SK-N-SH (cell line): ENCODE measurements at regions not wholly inside any gene's neighbourhood (a gene's known extent, or its start where the extent isn't known, plus 50 kb on each side); places are given as distances from the start of the nearest gene placed in this dataset.

Experiments
- CTCF ChIA-PET: fragments of 300-600, 350-600 bp; formaldehyde crosslinking; extraction: SDS; loops from one replicate; lab custom pipeline; 2021; lab: Yijun Ruan, JAX
- POLR2A ChIA-PET: fragments of 350-600 bp; sonication (Branson Sonifier 250); formaldehyde crosslinking; extraction: SDS; loops from one replicate; lab custom pipeline; 2020; ENCODE audit warnings: antibody characterized with exemption, inconsistent platforms; lab: Yijun Ruan, JAX
- DNase-seq: peaks from one replicate; pipeline ENCODE4 v3.0.0; 2012
- H2AFZ ChIP-seq: fragments of 200-600 bp; sonication (generic); 2 replicates; pipeline ENCODE4 v1.8.1; 2016; ENCODE audit warnings: antibody characterized with exemption, mild to moderate bottlenecking, low read depth
- H3F3A ChIP-seq: fragments of 200-600 bp; sonication (generic); replicated peaks from 2 replicates; pipeline ENCODE3; 2016; ENCODE audit warnings: antibody characterized with exemption, mild to moderate bottlenecking; ENCODE audit not compliant: insufficient read depth
- H3K27ac ChIP-seq, 2 experiments: fragments of 200-500 bp in 1 of 2; fragments of 200-600 bp in 1 of 2; sonication (Bioruptor generic) in 1 of 2; sonication (generic), shearing (Covaris generic) in 1 of 2; 2 replicates each; pipeline versions ENCODE4 v1.5.1 to v1.6.1; 2014 to 2016; ENCODE audit warnings: low read depth in 2 of 2, inconsistent platforms in 1 of 2, low read length in 1 of 2, mild to moderate bottlenecking in 1 of 2, mixed read lengths in 1 of 2
- H3K27me3 ChIP-seq: fragments of 200-600 bp; sonication (generic), shearing (Covaris generic); 2 replicates; pipeline ENCODE4 v1.6.1; 2016; ENCODE audit warnings: mixed run types; ENCODE audit not compliant: insufficient read depth
- H3K36me3 ChIP-seq, 2 experiments: fragments of 200-500 bp in 1 of 2; fragments of 200-600 bp in 1 of 2; sonication (Bioruptor generic) in 1 of 2; sonication (generic) in 1 of 2; replicated peaks in 1 of 2; 2 replicates each; pipeline versions ENCODE3 to v1.5.1; 2014 to 2016; ENCODE audit warnings: low read length in 1 of 2, mild to moderate bottlenecking in 1 of 2; ENCODE audit not compliant: insufficient read depth in 2 of 2, control insufficient read depth in 1 of 2
- H3K4me1 ChIP-seq, 2 experiments: fragments of 200-500 bp in 1 of 2; fragments of 200-600 bp in 1 of 2; sonication (Bioruptor generic) in 1 of 2; sonication (generic), shearing (Covaris generic) in 1 of 2; 2 replicates each; pipeline versions ENCODE4 v1.5.1 to v1.6.1; 2014 to 2016; ENCODE audit warnings: low read depth in 1 of 2, low read length in 1 of 2, mixed run types in 1 of 2; ENCODE audit not compliant: insufficient read depth in 2 of 2, control insufficient read depth in 1 of 2
- H3K4me2 ChIP-seq: fragments of 200-600 bp; sonication (generic), shearing (Covaris generic); 2 replicates; pipeline ENCODE4 v1.6.1; 2017; ENCODE audit warnings: mixed run types
- H3K4me3 ChIP-seq, 2 experiments: fragments of 200-500 bp in 1 of 2; fragments of 200-600 bp in 1 of 2; sonication (Bioruptor generic) in 1 of 2; sonication (generic), shearing (Covaris generic) in 1 of 2; 2 replicates each; pipeline versions ENCODE4 v1.5.1 to v1.8.1; 2014 to 2016; ENCODE audit warnings: low read depth in 2 of 2, inconsistent platforms in 1 of 2, low read length in 1 of 2, mild to moderate bottlenecking in 1 of 2, mixed read lengths in 1 of 2, moderate library complexity in 1 of 2
- H3K79me2 ChIP-seq: fragments of 200-600 bp; sonication (generic); 2 replicates; pipeline ENCODE4 v1.8.1; 2017; ENCODE audit warnings: mild to moderate bottlenecking; ENCODE audit not compliant: insufficient read depth
- H3K9ac ChIP-seq: fragments of 200-600 bp; sonication (generic); 2 replicates; pipeline ENCODE4 v1.6.1; 2017; ENCODE audit warnings: mixed run types
- H3K9me2 ChIP-seq: fragments of 200-600 bp; sonication (generic); 2 replicates; pipeline ENCODE4 v1.6.1; 2017; ENCODE audit warnings: mixed run types
- H3K9me3 ChIP-seq: fragments of 200-600 bp; sonication (generic); 2 replicates; pipeline ENCODE4 v1.6.1; 2017; ENCODE audit warnings: mixed run types, mild to moderate bottlenecking, moderate library complexity
- H4K20me1 ChIP-seq: fragments of 200-600 bp; sonication (generic); 2 replicates; pipeline ENCODE4 v1.6.1; 2017; ENCODE audit warnings: mild to moderate bottlenecking, mixed run types; ENCODE audit not compliant: insufficient read depth
- CHD2 ChIP-seq: fragments of 150-350 bp; IDR thresholded peaks from 2 replicates; pipeline ENCODE4 v1.6.1; 2018; ENCODE audit warnings: low read length; ENCODE audit not compliant: partially characterized antibody
- EP300 ChIP-seq, 2 experiments: IDR thresholded peaks; 2 replicates each; pipeline versions ENCODE4 v1.4.0 to v1.6.1; 2012; ENCODE audit warnings: borderline replicate concordance in 1 of 2, low read depth in 1 of 2, low read length in 1 of 2
- EZH2phosphoT487 ChIP-seq: fragments of 200-600 bp; sonication (generic); IDR thresholded peaks from 2 replicates; pipeline ENCODE4 v1.6.1; 2017; ENCODE audit warnings: low read depth, mixed run types, mild to moderate bottlenecking, antibody characterized with exemption, moderate library complexity, borderline replicate concordance
- FOXJ3 ChIP-seq: sonication (generic); formaldehyde crosslinking; IDR thresholded peaks from 2 replicates; pipeline ENCODE4 v1.5.1; 2020; ENCODE audit warnings: mild to moderate bottlenecking, missing genetic modification reagents
- FOXM1 ChIP-seq: IDR thresholded peaks from 2 replicates; pipeline ENCODE4 v1.4.0; 2012; ENCODE audit warnings: low read depth, mild to moderate bottlenecking
- GATA2 ChIP-seq: sonication (generic); formaldehyde crosslinking; IDR thresholded peaks from 2 replicates; pipeline ENCODE4 v1.5.0; 2020; ENCODE audit warnings: mild to moderate bottlenecking, missing genetic modification reagents
- JUND ChIP-seq: IDR thresholded peaks from 2 replicates; pipeline ENCODE4 v1.4.0; 2012
- NFIC ChIP-seq: IDR thresholded peaks from 2 replicates; pipeline ENCODE4 v1.4.0; 2012; ENCODE audit warnings: borderline replicate concordance
- POLR2AphosphoS5 ChIP-seq: IDR thresholded peaks from 2 replicates; pipeline ENCODE4 v1.6.1; 2012; ENCODE audit warnings: low read depth, low read length
- RXRA ChIP-seq: IDR thresholded peaks from 2 replicates; pipeline ENCODE4 v1.4.0; 2012; ENCODE audit warnings: low read depth, mild to moderate bottlenecking, borderline replicate concordance
- SIN3A ChIP-seq: IDR thresholded peaks from 2 replicates; pipeline ENCODE4 v1.6.1; 2012; ENCODE audit warnings: low read depth, mild to moderate bottlenecking, low read length, moderate library complexity, borderline replicate concordance
- TCF12 ChIP-seq: IDR thresholded peaks from 2 replicates; pipeline ENCODE4 v1.4.0; 2012
- TEAD4 ChIP-seq: IDR thresholded peaks from 2 replicates; pipeline ENCODE4 v1.4.0; 2012; ENCODE audit warnings: mild to moderate bottlenecking, borderline replicate concordance; ENCODE audit not compliant: insufficient read depth
- YY1 ChIP-seq: IDR thresholded peaks from 2 replicates; pipeline ENCODE4 v1.4.0; 2012; ENCODE audit warnings: low read depth, mild to moderate bottlenecking
- WGBS: methylation state at CpG from one replicate; pipeline ENCODE4 v1.1.6; 2017; ENCODE audit warnings: low lambda C conversion rate; 5-methylcytosine and 5-hydroxymethylcytosine counted together
- TF ChIP-seq, protein P1 (sequence below): fragments of 150-350 bp; IDR thresholded peaks from 2 replicates; pipeline ENCODE4 v1.6.1; 2016; ENCODE audit warnings: mild to moderate bottlenecking, low read depth, low read length
- TF ChIP-seq, protein P2 (sequence below): fragments of 200-600 bp; sonication (generic); IDR thresholded peaks from 2 replicates; pipeline ENCODE4 v1.6.1; 2017; ENCODE audit warnings: antibody characterized with exemption, mild to moderate bottlenecking, moderate library complexity
- TF ChIP-seq, protein P3 (sequence below): IDR thresholded peaks from 2 replicates; pipeline ENCODE4 v1.4.0; 2012; ENCODE audit warnings: low read depth, borderline replicate concordance

DNA sequence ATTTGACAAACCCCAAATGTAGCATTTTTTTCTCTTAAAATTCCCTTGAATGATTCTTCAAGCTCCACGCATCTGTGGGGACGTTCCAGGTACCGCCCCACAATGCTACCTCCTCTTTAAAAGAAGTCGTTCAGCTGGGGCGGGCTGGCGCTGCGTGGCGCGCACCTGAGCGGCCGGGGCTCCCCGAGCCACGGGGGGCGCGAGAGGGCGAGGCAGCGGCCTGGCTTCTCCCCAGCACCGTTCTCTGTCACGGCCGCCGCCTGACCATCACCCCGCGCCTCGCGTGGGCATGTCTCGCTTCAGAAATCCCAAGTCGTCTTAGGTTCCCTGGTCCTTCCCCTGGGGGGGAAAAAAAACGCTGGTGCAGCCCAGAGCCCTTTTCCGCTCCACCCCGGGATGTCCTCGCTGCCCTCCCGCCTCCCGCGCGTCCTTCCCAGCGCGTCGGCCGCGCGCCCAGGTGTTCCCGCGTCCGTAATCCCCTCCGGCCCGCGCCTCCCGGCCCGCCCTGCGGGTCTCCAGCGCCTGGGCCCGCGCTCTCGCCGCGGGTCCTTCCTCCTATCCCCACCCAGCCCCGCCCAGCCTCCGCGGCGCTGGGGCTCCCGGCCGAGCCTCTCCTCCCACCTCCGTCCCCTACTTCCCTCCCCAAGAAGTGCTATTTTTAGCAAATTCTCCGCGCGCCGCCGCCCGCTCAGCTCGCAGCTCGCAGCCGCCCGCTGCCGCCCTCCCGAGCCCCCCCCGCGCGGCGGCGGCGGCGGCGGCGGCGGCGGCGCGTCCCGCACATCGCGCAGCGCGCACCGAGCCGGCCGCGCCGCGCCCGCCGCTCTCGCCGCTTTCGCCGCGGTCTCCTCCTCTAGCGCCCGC lies 58.7 kb upstream of the PRPS1L1 start:
- peaks cover 5% of the 10 kb centered on the region for H3F3A ChIP-seq
- no peaks in the 10 kb centered on the region for H3K36me3 ChIP-seq
- no peak overlapping the region for H3K27ac ChIP-seq
- peak overlapping the region; percentile 51 to 67 for H3K4me3 ChIP-seq
- H2AFZ ChIP-seq: peak overlapping the region; percentile 93
- H3K4me2 ChIP-seq: peak overlapping the region; percentile 88
- ChIA-PET POLR2A (no interaction called here), CTCF (interaction anchor here (1.3 to 1.7 kb wide), 2 partner anchors 236 to 316 kb away, joined by 5 to 7 read pairs; no protein-coding TSS in a partner anchor)
- peak; percentile 59 for DNase-seq
- peaks cover 41% of the 10 kb centered on the region for H3K27me3 ChIP-seq
- TF ChIP-seq EZH2phosphoT487: peak; percentile 87; the same call in 1 of the 2 replicates
- TF ChIP-seq NFIC: no peak
- no peaks in the 10 kb centered on the region for H3K79me2 ChIP-seq
- WGBS: 3% methylated on average over 61 of the region's 108 CpGs
- H3K4me1 ChIP-seq: peaks cover 0 to 10% of the 10 kb centered on the region in 2 experiments; a peak in 2 of 4 replicates
- no peaks in the 10 kb centered on the region for H4K20me1 ChIP-seq
- H3K9me3 ChIP-seq: no peaks in the 10 kb centered on the region
- H3K9me2 ChIP-seq: no peaks in the 10 kb centered on the region; the same call in 1 of the 2 replicates
- no peak overlapping the region for H3K9ac ChIP-seq

DNA sequence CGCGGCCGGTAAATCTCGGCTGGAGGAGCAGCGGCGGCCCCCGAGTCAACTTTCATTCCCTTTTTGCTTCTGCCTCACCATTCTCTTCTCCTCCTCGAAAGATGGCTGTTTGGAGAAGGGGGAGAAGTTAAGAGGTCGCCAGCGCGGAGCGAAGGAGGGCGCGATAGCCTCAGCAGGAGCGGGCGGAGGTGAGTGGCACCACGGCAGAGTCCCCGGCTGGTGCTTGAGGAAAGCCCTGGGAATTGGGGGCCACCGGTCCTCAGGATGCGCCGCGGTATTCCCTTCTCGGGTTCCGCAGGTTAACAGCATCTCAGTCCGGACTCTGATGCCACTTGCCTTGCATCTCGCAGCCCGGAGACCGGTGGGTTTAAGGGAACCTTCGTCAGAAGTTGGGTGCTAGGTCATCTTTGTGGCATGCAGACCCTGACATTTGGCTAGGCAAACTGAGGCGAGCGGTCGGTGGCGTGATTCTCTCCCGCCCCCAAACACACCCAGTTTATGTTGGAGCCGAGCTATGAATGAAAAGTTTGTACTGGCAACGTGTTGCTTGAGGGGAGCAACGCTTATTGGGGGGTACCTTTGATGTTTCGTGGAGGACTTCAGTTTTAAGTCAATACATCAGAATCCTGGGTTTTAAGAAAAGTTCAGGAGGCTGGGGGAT lies 59.5 kb upstream of the PRPS1L1 start:
- Histone ChIP-seq H3K9me3 (no peaks in the 10 kb centered on the region), H3K36me3 (no peaks in the 10 kb centered on the region), H3K9ac (no peak overlapping the region), H3K4me3 (peak overlapping the region; percentile 51 to 67), H3K4me1 (peaks cover 0 to 10% of the 10 kb centered on the region in 2 experiments; a peak in 2 of 4 replicates), H3K79me2 (no peaks in the 10 kb centered on the region), H3K27ac (no peak overlapping the region), H3K27me3 (peaks cover 41% of the 10 kb centered on the region), H3K9me2 (no peaks in the 10 kb centered on the region), H3K4me2 (peak overlapping the region; percentile 88), H4K20me1 (no peaks in the 10 kb centered on the region), H3F3A (peaks cover 5% of the 10 kb centered on the region), H2AFZ (peak overlapping the region; percentile 93)
- no peak for TF ChIP-seq POLR2AphosphoS5
- TF ChIP-seq, protein P1, sequence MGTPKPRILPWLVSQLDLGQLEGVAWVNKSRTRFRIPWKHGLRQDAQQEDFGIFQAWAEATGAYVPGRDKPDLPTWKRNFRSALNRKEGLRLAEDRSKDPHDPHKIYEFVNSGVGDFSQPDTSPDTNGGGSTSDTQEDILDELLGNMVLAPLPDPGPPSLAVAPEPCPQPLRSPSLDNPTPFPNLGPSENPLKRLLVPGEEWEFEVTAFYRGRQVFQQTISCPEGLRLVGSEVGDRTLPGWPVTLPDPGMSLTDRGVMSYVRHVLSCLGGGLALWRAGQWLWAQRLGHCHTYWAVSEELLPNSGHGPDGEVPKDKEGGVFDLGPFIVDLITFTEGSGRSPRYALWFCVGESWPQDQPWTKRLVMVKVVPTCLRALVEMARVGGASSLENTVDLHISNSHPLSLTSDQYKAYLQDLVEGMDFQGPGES: no peak
- TF ChIP-seq, protein P2, sequence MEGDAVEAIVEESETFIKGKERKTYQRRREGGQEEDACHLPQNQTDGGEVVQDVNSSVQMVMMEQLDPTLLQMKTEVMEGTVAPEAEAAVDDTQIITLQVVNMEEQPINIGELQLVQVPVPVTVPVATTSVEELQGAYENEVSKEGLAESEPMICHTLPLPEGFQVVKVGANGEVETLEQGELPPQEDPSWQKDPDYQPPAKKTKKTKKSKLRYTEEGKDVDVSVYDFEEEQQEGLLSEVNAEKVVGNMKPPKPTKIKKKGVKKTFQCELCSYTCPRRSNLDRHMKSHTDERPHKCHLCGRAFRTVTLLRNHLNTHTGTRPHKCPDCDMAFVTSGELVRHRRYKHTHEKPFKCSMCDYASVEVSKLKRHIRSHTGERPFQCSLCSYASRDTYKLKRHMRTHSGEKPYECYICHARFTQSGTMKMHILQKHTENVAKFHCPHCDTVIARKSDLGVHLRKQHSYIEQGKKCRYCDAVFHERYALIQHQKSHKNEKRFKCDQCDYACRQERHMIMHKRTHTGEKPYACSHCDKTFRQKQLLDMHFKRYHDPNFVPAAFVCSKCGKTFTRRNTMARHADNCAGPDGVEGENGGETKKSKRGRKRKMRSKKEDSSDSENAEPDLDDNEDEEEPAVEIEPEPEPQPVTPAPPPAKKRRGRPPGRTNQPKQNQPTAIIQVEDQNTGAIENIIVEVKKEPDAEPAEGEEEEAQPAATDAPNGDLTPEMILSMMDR: no peak
- TF ChIP-seq, protein P3, sequence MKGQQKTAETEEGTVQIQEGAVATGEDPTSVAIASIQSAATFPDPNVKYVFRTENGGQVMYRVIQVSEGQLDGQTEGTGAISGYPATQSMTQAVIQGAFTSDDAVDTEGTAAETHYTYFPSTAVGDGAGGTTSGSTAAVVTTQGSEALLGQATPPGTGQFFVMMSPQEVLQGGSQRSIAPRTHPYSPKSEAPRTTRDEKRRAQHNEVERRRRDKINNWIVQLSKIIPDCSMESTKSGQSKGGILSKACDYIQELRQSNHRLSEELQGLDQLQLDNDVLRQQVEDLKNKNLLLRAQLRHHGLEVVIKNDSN: no peak
- no peak for TF ChIP-seq TCF12
- TF ChIP-seq NFIC: no peak
- no peak for TF ChIP-seq TEAD4
- TF ChIP-seq GATA2 (CRISPR knock-in tag): no peak
- no peak for TF ChIP-seq FOXJ3 (CRISPR knock-in tag)
- no peak for TF ChIP-seq EP300 (IDR thresholded peaks at IDR 0.05; ENCODE audit: borderline replicate concordance in 1 of 2, low read depth in 1 of 2, low read length in 1 of 2)
- TF ChIP-seq CHD2: no peak
- no peak for TF ChIP-seq JUND
- no peak for TF ChIP-seq SIN3A
- TF ChIP-seq YY1: no peak
- TF ChIP-seq FOXM1: no peak
- no peak for TF ChIP-seq RXRA
- WGBS: 12% methylated on average over 32 of the region's 38 CpGs
- no peak for DNase-seq
- ChIA-PET POLR2A (no interaction called here), CTCF (interaction anchor here (0.8 to 1.0 kb wide), 2 partner anchors 17 to 1341 kb away, joined by 3 read pairs; no protein-coding TSS in a partner anchor)
